Heart right ventricle (tissue), 16 donors: ENCODE measurements at regions not wholly inside any gene's neighbourhood (a gene's known extent, or its start where the extent isn't known, plus 50 kb on each side); places are given as distances from the start of the nearest gene placed in this dataset.

Source experiments
- ATAC-seq, 8 donors: fragments of 200-7000 bp; cut with Tn5 transposase; one replicate each; pipeline ENCODE4 v1.9.1; 2020; ENCODE audit warnings: mild to moderate bottlenecking in 8 of 8, moderate library complexity in 8 of 8, moderate number of reproducible peaks in 1 of 8
- DNase-seq, 2 donors: peaks; one replicate each; pipeline ENCODE4 v3.0.0-alpha.2; 2020
- H3K27ac ChIP-seq, 10 donors: fragments of 200-600 bp; sonication (generic) in 2 of 10; one replicate each; pipeline versions ENCODE4 v1.5.0 to v1.8.0; 2020 to 2022; ENCODE audit warnings: mild to moderate bottlenecking in 3 of 10
- H3K27me3 ChIP-seq, 7 donors: fragments of 200-600 bp; one replicate each; pipeline ENCODE4 v1.8.0; 2021 to 2022; ENCODE audit warnings: mild to moderate bottlenecking in 2 of 7
- H3K36me3 ChIP-seq, 9 donors: fragments of 200-600 bp; sonication (generic) in 1 of 9; one replicate each; pipeline versions ENCODE4 v1.5.0 to v1.8.0; 2020 to 2022; ENCODE audit warnings: mild to moderate bottlenecking in 2 of 9
- H3K4me1 ChIP-seq, 9 donors: fragments of 200-600 bp; sonication (generic) in 1 of 9; one replicate each; pipeline versions ENCODE4 v1.5.0 to v1.8.0; 2020 to 2022; ENCODE audit warnings: mild to moderate bottlenecking in 4 of 9
- H3K4me3 ChIP-seq, 10 donors: fragments of 200-600 bp; sonication (generic) in 2 of 10; one replicate each; pipeline versions ENCODE4 v1.5.0 to v1.8.0; 2020 to 2022; ENCODE audit warnings: mild to moderate bottlenecking in 7 of 10, moderate library complexity in 2 of 10
- H3K9me3 ChIP-seq, 11 donors: fragments of 200-600 bp in 10 of 11; sonication (generic) in 2 of 11; one replicate each; pipeline versions ENCODE4 v1.5.0 to v1.8.0; 2013 to 2022; ENCODE audit warnings: mild to moderate bottlenecking in 2 of 11, control low read depth in 1 of 11, moderate library complexity in 1 of 11
- WGBS, 2 donors: extraction: QIAGEN DNeasy Blood & Tissue Kit; methylation state at CpG; one replicate each; pipeline ENCODE4 v1.1.7; 2013; ENCODE audit warnings: inconsistent platforms in 1 of 2; 5-methylcytosine and 5-hydroxymethylcytosine counted together
- intact Hi-C, 10 donors: fragments of 100-400 bp; cut with DNase I; formaldehyde crosslinking; loops; one replicate each; pipeline versions ENCODE4 v1.11.1 to v1.14.2; 2022
- TF ChIP-seq, protein P1 (sequence below), 9 donors: fragments of 200-600 bp; sonication (generic) in 2 of 9; IDR thresholded peaks; one replicate each; pipeline versions ENCODE4 v1.5.0 to v1.8.0; 2021 to 2022; ENCODE audit warnings: antibody characterized with exemption in 9 of 9, mild to moderate bottlenecking in 5 of 9, moderate library complexity in 1 of 9
- donor health status: Arrhythmogenic right ventricular cardiomyopathy.
- donor health status: ischemic (EF 13 %, LVEDD 7.1; RV severe dilation, severe dysfunction).
- donor health status: healthy with polysubstance abuse.
- donor health status: DM: no; HTN: yes; CAD: no.
- donor health status: DM: no; HTN: no; CAD: no.
- donor health status: ischemic (EF 25% LVEDD 6.9; RV normal size, moderate dysfunction).
- donor health status: ischemic (EF 25% LVEDD 5.7; RV mildly dilated, moderate dysfunction).
- donor health status: healthy.
- donor health status: DM: yes; HTN: yes; CAD: no.
- donor health status: Ischemic cardiomyopathy.
- donor health status: ischemic (EF 35%, LVEDD 5.7; RV mildly dilated, moderate dysfunction).
- donor health status: nonischemic (EF 11% LVEDD 7.7; RV severe dilation, severe dysfunction).
- donor health status: DM: yes; HTN: yes; CAD: no.
- donor health status: PGD.
- donor health status: ischemic (EF 29% LVEDD 5.4; RV normal size, mild dysfunction).
- donor health status: nonischemic (EF 23%, LVEDD 6.1; RV moderate dilation, normal function).

GRCh38 chr5:118378959-118379358, 609.4 kb downstream of the DTWD2 start:
- H3K27ac ChIP-seq = peak overlapping the region in 2 of 10 donors; percentile 11 to 16
- ATAC-seq = peak in 3 of 8 donors; percentile 37 to 42 (median 40)
- TF ChIP-seq, protein P1, sequence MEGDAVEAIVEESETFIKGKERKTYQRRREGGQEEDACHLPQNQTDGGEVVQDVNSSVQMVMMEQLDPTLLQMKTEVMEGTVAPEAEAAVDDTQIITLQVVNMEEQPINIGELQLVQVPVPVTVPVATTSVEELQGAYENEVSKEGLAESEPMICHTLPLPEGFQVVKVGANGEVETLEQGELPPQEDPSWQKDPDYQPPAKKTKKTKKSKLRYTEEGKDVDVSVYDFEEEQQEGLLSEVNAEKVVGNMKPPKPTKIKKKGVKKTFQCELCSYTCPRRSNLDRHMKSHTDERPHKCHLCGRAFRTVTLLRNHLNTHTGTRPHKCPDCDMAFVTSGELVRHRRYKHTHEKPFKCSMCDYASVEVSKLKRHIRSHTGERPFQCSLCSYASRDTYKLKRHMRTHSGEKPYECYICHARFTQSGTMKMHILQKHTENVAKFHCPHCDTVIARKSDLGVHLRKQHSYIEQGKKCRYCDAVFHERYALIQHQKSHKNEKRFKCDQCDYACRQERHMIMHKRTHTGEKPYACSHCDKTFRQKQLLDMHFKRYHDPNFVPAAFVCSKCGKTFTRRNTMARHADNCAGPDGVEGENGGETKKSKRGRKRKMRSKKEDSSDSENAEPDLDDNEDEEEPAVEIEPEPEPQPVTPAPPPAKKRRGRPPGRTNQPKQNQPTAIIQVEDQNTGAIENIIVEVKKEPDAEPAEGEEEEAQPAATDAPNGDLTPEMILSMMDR (IDR thresholded peaks at IDR 0.05) = no peak

GRCh38 chr5:118377420-118377819, 610.9 kb downstream of the DTWD2 start:
- Histone ChIP-seq H3K36me3 (no peaks in the 10 kb centered on the region), H3K4me3 (no peak overlapping the region), H3K4me1 (peaks cover 4 to 57% (median 21%) of the 10 kb centered on the region in 9 donors), H3K9me3 (no peaks in the 10 kb centered on the region), H3K27ac (peak overlapping the region in 1 of 10 donors; percentile 24), H3K27me3 (no peaks in the 10 kb centered on the region)
- TF ChIP-seq, protein P1 (IDR thresholded peaks at IDR 0.05) = no peak
- DNase-seq (no peak), ATAC-seq (no peak)
- intact Hi-C loops = no loop called here

More at GRCh38 chr5:118378959-118379358, 609.4 kb downstream of the DTWD2 start:
- H3K9me3 ChIP-seq = peaks cover 0 to 10% (median 0%) of the 10 kb centered on the region in 11 donors
- H3K27me3 ChIP-seq = no peaks in the 10 kb centered on the region
- intact Hi-C loops = no loop called here
- H3K4me3 ChIP-seq = no peak overlapping the region
- 38 to 51% methylated on average over 1 of the region's 1 CpG for WGBS, 2 donors
- peaks cover 0 to 50% (median 19%) of the 10 kb centered on the region in 9 donors for H3K4me1 ChIP-seq
- no peak for DNase-seq
- no peaks in the 10 kb centered on the region for H3K36me3 ChIP-seq

DNA sequence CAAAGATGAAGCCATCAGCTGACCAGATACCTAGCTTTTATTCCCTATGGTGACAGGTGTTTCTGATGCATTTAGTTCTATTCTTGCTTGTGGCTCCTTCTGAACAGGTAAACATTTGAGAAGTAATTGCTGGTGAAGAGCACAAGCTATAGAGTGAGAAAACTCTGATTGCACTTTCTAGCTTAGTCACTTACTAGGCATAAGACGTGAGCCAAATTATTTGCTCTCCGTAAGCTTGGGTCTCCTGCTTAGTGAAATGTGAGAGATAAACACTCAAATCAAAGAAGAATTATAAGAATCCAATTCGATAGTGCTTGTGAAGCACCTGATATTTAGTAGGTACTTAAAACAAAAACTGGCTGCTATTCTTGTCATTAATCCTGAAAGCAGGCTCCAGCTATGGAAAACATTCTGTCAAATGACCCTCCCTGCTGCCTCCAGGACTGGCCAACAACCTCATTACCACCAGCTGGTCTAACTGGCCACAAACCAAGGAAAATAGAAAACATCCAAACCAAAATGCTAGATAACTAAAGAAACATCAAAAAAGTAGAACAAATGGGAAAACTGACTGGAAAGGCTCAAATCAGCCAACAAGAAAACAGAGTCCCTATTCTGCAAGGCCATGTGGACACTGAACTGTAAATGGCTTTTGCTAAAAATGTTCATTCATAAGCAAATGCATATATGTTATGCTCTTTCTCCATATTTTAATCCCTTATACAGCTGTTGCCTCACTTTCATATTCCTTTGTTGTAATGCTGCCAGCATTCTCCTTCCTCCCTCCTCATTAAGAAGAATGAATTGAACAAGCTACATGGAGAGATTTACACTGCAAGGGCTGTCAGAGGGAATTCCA, 616.1 kb downstream of the DTWD2 start:
- Histone ChIP-seq H3K27me3 (no peaks in the 10 kb centered on the region), H3K4me3 (no peak overlapping the region), H3K4me1 (peaks cover 4 to 37% (median 16%) of the 10 kb centered on the region in 9 donors), H3K9me3 (no peaks in the 10 kb centered on the region), H3K36me3 (no peaks in the 10 kb centered on the region), H3K27ac (peak overlapping the region in 1 of 10 donors; percentile 23)
- DNase-seq (peak in 1 of 2 donors; percentile 36), ATAC-seq (peak in 7 of 8 donors; percentile 55 to 87 (median 70))
- intact Hi-C loops = loop anchor here in 1 of 10 donors (5.0 kb wide), 1 partner anchor 70 kb away; no protein-coding TSS in a partner anchor
- 35 to 55% methylated on average over 3 of the region's 3 CpGs for WGBS, 2 donors
- TF ChIP-seq, protein P1 (IDR thresholded peaks at IDR 0.05) = no peak

- TF ChIP-seq, protein P1 (IDR thresholded peaks at IDR 0.05) = no peak
- H3K9me3 ChIP-seq = peaks cover 0 to 6% (median 0%) of the 10 kb centered on the region in 11 donors
- no peak for DNase-seq
- no peak for ATAC-seq
- 72% methylated on average over 3 of the region's 3 CpGs for WGBS, 2 donors
- intact Hi-C loops = loop anchor here in 1 of 10 donors (5.0 kb wide), 1 partner anchor 774 kb away; no protein-coding TSS in a partner anchor
- H3K27me3 ChIP-seq = no peaks in the 10 kb centered on the region
- no peak overlapping the region for H3K27ac ChIP-seq
- H3K4me3 ChIP-seq = no peak overlapping the region
- no peaks in the 10 kb centered on the region for H3K36me3 ChIP-seq
- H3K4me1 ChIP-seq = no peaks in the 10 kb centered on the region
Observed at GRCh38 chr5:118366429-118366828, 621.9 kb downstream of the DTWD2 start.
